ENCODE measurements at regions not wholly inside any gene's neighbourhood (a gene's known extent, or its start where the extent isn't known, plus 50 kb on each side); places are given as distances from the start of the nearest gene placed in this dataset.

DNA sequence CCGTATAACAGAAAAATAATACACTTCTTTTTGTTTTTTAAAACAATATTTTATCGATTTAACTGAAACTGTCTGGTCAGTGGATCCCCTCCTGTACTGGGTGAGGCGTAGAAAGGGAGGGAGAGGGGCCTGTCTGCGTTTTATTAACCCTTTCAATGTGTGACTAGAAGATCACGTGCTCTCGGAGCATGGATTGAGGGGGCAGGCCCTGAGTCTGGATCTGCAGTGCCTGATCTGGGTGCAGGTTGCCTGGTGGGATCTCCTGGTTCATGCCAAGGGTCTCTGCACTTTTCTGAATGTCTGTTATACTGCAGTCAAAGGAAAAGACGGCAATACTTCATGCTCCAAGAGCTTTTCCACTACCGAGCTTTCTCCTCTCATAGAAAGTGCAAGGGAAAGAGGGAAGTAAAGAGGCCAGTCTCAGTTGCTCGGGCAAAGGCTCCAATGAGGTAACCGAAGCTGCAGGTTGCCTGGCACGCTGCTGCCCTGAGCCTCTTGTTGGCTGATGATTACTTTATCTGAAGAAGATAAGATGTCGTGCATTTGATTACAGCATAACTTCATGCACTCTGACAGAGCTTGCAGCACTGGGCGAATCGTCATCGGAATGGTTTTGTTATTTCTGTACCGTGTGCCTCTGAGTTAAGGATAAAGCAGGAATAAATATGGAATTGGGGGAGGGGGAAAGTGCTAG is 167.5 kb upstream of the PMEPA1 start:
- DNase-seq (ENCODE audit: low read depth, low spot score) = no peak
- dilution Hi-C loops (cut with MboI; ENCODE audit: extremely low pct_ligation_motif_present, low sequenced_read_pairs) = no loop called here
- intact Hi-C loops (cut with micrococcal nuclease) = no loop called here
- Histone ChIP-seq H3K4me3 (replicated peaks in 1 of 3; ENCODE audit: insufficient read depth in 1 of 3, low read depth in 1 of 3, low read length in 3 of 3) (no peak overlapping the region), H4K20me1 (replicated peaks; ENCODE audit: control insufficient read depth, extremely low read depth, insufficient read depth, low read length) (no peaks in the 10 kb centered on the region), H3K4me1 (ENCODE audit: control insufficient read depth, extremely low read depth, insufficient read depth, low read length) (no peaks in the 10 kb centered on the region), H3K27ac (ENCODE audit: insufficient read depth, low read depth, low read length) (no peak overlapping the region), H3K36me3 (ENCODE audit: control insufficient read depth in 2 of 2, extremely low read depth in 1 of 2, insufficient read depth in 2 of 2, low read length in 2 of 2) (no peaks in the 10 kb centered on the region), H3K9ac (replicated peaks; ENCODE audit: extremely low read depth, insufficient read depth, low read length) (no peak overlapping the region), H3K9me3 (replicated peaks; ENCODE audit: control insufficient read depth, insufficient read depth, low read length) (no peaks in the 10 kb centered on the region), H3K4me2 (ENCODE audit: insufficient read depth, low read length) (no peak overlapping the region), H3K79me2 (ENCODE audit: control insufficient read depth, insufficient read depth, low read length) (no peaks in the 10 kb centered on the region), H2AFZ (ENCODE audit: low read depth, low read length) (no peak overlapping the region), H3K9me1 (replicated peaks; ENCODE audit: control insufficient read depth, extremely low read depth, insufficient read depth, low read length) (no peaks in the 10 kb centered on the region), H3K27me3 (ENCODE audit: control insufficient read depth in 2 of 2, insufficient read depth in 2 of 2, low read length in 2 of 2) (no peaks in the 10 kb centered on the region)
- no peak for TF ChIP-seq EZH2 (IDR thresholded peaks at IDR 0.05; ENCODE audit: borderline replicate concordance, low read depth, low read length, severe bottlenecking)
- TF ChIP-seq, protein P1, sequence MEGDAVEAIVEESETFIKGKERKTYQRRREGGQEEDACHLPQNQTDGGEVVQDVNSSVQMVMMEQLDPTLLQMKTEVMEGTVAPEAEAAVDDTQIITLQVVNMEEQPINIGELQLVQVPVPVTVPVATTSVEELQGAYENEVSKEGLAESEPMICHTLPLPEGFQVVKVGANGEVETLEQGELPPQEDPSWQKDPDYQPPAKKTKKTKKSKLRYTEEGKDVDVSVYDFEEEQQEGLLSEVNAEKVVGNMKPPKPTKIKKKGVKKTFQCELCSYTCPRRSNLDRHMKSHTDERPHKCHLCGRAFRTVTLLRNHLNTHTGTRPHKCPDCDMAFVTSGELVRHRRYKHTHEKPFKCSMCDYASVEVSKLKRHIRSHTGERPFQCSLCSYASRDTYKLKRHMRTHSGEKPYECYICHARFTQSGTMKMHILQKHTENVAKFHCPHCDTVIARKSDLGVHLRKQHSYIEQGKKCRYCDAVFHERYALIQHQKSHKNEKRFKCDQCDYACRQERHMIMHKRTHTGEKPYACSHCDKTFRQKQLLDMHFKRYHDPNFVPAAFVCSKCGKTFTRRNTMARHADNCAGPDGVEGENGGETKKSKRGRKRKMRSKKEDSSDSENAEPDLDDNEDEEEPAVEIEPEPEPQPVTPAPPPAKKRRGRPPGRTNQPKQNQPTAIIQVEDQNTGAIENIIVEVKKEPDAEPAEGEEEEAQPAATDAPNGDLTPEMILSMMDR (IDR thresholded peaks at IDR 0.05; ENCODE audit: extremely low read depth in 1 of 2, insufficient read depth in 1 of 2, low read depth in 1 of 2, low read length in 2 of 2) = no peak
- FAIRE-seq = no peak
- ChIA-PET CTCF (no interaction called here), POLR2A (no interaction called here)
- BruUV-seq (replicated peaks) = no TSS peak

DNA sequence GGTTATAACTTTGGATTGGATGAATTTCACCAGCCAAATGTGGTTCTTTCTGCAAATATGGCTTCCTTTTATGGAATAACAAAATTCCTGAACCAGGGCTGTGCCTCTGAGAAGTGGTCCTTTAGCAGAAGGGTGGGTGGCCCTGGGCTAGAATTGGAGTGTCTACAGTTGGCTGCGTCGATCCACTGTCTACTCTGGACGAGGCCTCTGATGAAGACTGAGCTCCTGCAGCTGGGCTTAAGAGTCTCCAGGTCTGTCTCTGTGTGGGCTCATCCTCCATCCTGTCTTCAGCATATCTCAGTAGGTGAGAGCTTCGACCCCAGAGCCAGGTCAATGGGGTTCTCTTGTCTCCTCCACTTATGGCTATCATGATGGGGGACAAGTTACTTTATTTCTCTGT is 166.3 kb upstream of the PMEPA1 start:
- Histone ChIP-seq H2AFZ (ENCODE audit: low read depth, low read length) (no peak overlapping the region), H3K9me3 (replicated peaks; ENCODE audit: control insufficient read depth, insufficient read depth, low read length) (no peaks in the 10 kb centered on the region), H3K36me3 (ENCODE audit: control insufficient read depth in 2 of 2, extremely low read depth in 1 of 2, insufficient read depth in 2 of 2, low read length in 2 of 2) (no peaks in the 10 kb centered on the region), H3K27ac (ENCODE audit: insufficient read depth, low read depth, low read length) (no peak overlapping the region), H3K79me2 (ENCODE audit: control insufficient read depth, insufficient read depth, low read length) (no peaks in the 10 kb centered on the region), H3K4me1 (ENCODE audit: control insufficient read depth, extremely low read depth, insufficient read depth, low read length) (no peaks in the 10 kb centered on the region), H4K20me1 (replicated peaks; ENCODE audit: control insufficient read depth, extremely low read depth, insufficient read depth, low read length) (no peaks in the 10 kb centered on the region), H3K27me3 (ENCODE audit: control insufficient read depth in 2 of 2, insufficient read depth in 2 of 2, low read length in 2 of 2) (no peaks in the 10 kb centered on the region), H3K9ac (replicated peaks; ENCODE audit: extremely low read depth, insufficient read depth, low read length) (no peak overlapping the region), H3K4me3 (replicated peaks in 1 of 3; ENCODE audit: insufficient read depth in 1 of 3, low read depth in 1 of 3, low read length in 3 of 3) (no peak overlapping the region), H3K4me2 (ENCODE audit: insufficient read depth, low read length) (no peak overlapping the region), H3K9me1 (replicated peaks; ENCODE audit: control insufficient read depth, extremely low read depth, insufficient read depth, low read length) (no peaks in the 10 kb centered on the region)
- intact Hi-C loops (cut with micrococcal nuclease) (no loop called here), dilution Hi-C loops (cut with MboI; ENCODE audit: extremely low pct_ligation_motif_present, low sequenced_read_pairs) (no loop called here)
- DNase-seq (ENCODE audit: low read depth, low spot score) (no peak), FAIRE-seq (no peak)
- BruUV-seq (replicated peaks) = no TSS peak
- ChIA-PET POLR2A (no interaction called here), CTCF (no interaction called here)
- TF ChIP-seq, protein P1 (IDR thresholded peaks at IDR 0.05; ENCODE audit: extremely low read depth in 1 of 2, insufficient read depth in 1 of 2, low read depth in 1 of 2, low read length in 2 of 2) = no peak
- TF ChIP-seq JUN (IDR thresholded peaks at IDR 0.05; ENCODE audit: borderline replicate concordance, insufficient read depth, insufficient read length, low read depth) (no peak), GATA2 (IDR thresholded peaks at IDR 0.05; ENCODE audit: insufficient read depth, insufficient read length, low read depth, low read length) (no peak), POLR2AphosphoS5 (IDR thresholded peaks at IDR 0.05; ENCODE audit: insufficient read depth, low read depth, low read length) (no peak), EZH2 (IDR thresholded peaks at IDR 0.05; ENCODE audit: borderline replicate concordance, low read depth, low read length, severe bottlenecking) (no peak), MYC (IDR thresholded peaks at IDR 0.05; ENCODE audit: low read depth, low read length) (no peak), FOS (IDR thresholded peaks at IDR 0.05; ENCODE audit: borderline replicate concordance, insufficient read depth, low read length) (no peak), POLR2A (IDR thresholded peaks at IDR 0.05; ENCODE audit: low read depth, low read length) (no peak)
- TF ChIP-seq, protein P2, sequence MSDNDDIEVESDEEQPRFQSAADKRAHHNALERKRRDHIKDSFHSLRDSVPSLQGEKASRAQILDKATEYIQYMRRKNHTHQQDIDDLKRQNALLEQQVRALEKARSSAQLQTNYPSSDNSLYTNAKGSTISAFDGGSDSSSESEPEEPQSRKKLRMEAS (IDR thresholded peaks at IDR 0.05; ENCODE audit: insufficient read depth, insufficient read length) = no peak
